ENCODE measurements at regions not wholly inside any gene's neighbourhood (a gene's known extent, or its start where the extent isn't known, plus 50 kb on each side); places are given as distances from the start of the nearest gene placed in this dataset.

GRCh38 chr4:111453216-111453615 lies 692.0 kb upstream of the FAM241A start:
- intact Hi-C loops (cut with micrococcal nuclease; ENCODE audit: unreplicated experiment) (loop anchor here (5.0 kb wide), 1 partner anchor 821 kb away; no protein-coding TSS in a partner anchor), in situ Hi-C loops (cut with HindIII; ENCODE audit: low pct_unique_long_range_greater_than_20kb, low sequenced_read_pairs) (no loop called here)
- DNase-seq (ENCODE audit: low read depth, low spot score) (no peak), ATAC-seq (no peak)
- ChIA-PET POLR2A (no interaction called here), CTCF (no interaction called here)
- BruUV-seq (replicated peaks): no TSS peak
- H3K36me3 ChIP-seq (ENCODE audit: control insufficient read depth, insufficient read depth, low read length): no peaks in the 10 kb centered on the region
- no peak overlapping the region for H3K4me3 ChIP-seq (ENCODE audit: low read depth in 2 of 2, low read length in 2 of 2)
- no peaks in the 10 kb centered on the region for H3K4me1 ChIP-seq (ENCODE audit: control insufficient read depth, insufficient read depth, low read length)
- H3K27me3 ChIP-seq (ENCODE audit: control insufficient read depth, insufficient read depth, low read length): no peaks in the 10 kb centered on the region
- TF ChIP-seq SIN3A (IDR thresholded peaks at IDR 0.05; ENCODE audit: borderline replicate concordance, insufficient read depth, low read depth, low read length) (no peak), POLR2AphosphoS5 (IDR thresholded peaks at IDR 0.05; ENCODE audit: low read depth, low read length) (no peak), TCF7L2 (IDR thresholded peaks at IDR 0.05; ENCODE audit: low read depth, low read length) (no peak)
- TF ChIP-seq, protein P1, sequence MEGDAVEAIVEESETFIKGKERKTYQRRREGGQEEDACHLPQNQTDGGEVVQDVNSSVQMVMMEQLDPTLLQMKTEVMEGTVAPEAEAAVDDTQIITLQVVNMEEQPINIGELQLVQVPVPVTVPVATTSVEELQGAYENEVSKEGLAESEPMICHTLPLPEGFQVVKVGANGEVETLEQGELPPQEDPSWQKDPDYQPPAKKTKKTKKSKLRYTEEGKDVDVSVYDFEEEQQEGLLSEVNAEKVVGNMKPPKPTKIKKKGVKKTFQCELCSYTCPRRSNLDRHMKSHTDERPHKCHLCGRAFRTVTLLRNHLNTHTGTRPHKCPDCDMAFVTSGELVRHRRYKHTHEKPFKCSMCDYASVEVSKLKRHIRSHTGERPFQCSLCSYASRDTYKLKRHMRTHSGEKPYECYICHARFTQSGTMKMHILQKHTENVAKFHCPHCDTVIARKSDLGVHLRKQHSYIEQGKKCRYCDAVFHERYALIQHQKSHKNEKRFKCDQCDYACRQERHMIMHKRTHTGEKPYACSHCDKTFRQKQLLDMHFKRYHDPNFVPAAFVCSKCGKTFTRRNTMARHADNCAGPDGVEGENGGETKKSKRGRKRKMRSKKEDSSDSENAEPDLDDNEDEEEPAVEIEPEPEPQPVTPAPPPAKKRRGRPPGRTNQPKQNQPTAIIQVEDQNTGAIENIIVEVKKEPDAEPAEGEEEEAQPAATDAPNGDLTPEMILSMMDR (IDR thresholded peaks at IDR 0.05): no peak
- TF ChIP-seq, protein P2, sequence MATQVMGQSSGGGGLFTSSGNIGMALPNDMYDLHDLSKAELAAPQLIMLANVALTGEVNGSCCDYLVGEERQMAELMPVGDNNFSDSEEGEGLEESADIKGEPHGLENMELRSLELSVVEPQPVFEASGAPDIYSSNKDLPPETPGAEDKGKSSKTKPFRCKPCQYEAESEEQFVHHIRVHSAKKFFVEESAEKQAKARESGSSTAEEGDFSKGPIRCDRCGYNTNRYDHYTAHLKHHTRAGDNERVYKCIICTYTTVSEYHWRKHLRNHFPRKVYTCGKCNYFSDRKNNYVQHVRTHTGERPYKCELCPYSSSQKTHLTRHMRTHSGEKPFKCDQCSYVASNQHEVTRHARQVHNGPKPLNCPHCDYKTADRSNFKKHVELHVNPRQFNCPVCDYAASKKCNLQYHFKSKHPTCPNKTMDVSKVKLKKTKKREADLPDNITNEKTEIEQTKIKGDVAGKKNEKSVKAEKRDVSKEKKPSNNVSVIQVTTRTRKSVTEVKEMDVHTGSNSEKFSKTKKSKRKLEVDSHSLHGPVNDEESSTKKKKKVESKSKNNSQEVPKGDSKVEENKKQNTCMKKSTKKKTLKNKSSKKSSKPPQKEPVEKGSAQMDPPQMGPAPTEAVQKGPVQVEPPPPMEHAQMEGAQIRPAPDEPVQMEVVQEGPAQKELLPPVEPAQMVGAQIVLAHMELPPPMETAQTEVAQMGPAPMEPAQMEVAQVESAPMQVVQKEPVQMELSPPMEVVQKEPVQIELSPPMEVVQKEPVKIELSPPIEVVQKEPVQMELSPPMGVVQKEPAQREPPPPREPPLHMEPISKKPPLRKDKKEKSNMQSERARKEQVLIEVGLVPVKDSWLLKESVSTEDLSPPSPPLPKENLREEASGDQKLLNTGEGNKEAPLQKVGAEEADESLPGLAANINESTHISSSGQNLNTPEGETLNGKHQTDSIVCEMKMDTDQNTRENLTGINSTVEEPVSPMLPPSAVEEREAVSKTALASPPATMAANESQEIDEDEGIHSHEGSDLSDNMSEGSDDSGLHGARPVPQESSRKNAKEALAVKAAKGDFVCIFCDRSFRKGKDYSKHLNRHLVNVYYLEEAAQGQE (IDR thresholded peaks at IDR 0.05; ENCODE audit: insufficient read depth in 1 of 2, low read depth in 2 of 2, low read length in 1 of 2): no peak
- H3K9me3 ChIP-seq (ENCODE audit: control insufficient read depth, insufficient read depth, low read depth, low read length): no peaks in the 10 kb centered on the region
- no peak overlapping the region for H3K27ac ChIP-seq (ENCODE audit: low read length)

DNA sequence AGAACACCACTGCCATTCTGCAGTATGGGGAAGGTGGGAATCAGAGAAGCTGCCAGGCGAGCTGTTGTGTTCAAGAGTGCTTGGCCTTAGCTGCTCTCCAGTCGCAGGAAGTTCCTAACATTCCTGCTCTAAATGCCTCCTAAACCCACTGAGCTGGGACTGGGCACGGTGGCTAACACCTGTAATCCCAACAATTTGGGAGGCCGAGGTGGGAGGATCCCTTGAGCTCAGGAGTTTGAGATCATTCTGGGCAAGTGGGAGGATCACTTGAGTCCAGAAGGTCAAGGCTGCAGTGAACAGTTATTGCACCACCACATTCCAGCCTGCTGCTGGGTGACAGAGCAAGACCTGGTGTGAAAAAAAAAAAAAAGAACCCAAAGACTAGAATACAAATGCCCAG lies 690.3 kb upstream of the FAM241A start:
- ATAC-seq: no peak
- in situ Hi-C loops (cut with HindIII; ENCODE audit: low pct_unique_long_range_greater_than_20kb, low sequenced_read_pairs): no loop called here
- TF ChIP-seq TCF7L2 (IDR thresholded peaks at IDR 0.05; ENCODE audit: low read depth, low read length) (no peak), POLR2AphosphoS5 (IDR thresholded peaks at IDR 0.05; ENCODE audit: low read depth, low read length) (no peak), SIN3A (IDR thresholded peaks at IDR 0.05; ENCODE audit: borderline replicate concordance, insufficient read depth, low read depth, low read length) (no peak)
- TF ChIP-seq, protein P1 (IDR thresholded peaks at IDR 0.05): no peak
- TF ChIP-seq, protein P2 (IDR thresholded peaks at IDR 0.05; ENCODE audit: insufficient read depth in 1 of 2, low read depth in 2 of 2, low read length in 1 of 2): no peak

More for the DNA sequence above, 690.3 kb upstream of the FAM241A start:
- no peak overlapping the region for H3K27ac ChIP-seq (ENCODE audit: low read length)
- H3K4me1 ChIP-seq (ENCODE audit: control insufficient read depth, insufficient read depth, low read length): no peaks in the 10 kb centered on the region
- no TSS peak for BruUV-seq (replicated peaks)
- POLR2A ChIA-PET: no interaction called here
- no peaks in the 10 kb centered on the region for H3K36me3 ChIP-seq (ENCODE audit: control insufficient read depth, insufficient read depth, low read length)
- H3K9me3 ChIP-seq (ENCODE audit: control insufficient read depth, insufficient read depth, low read depth, low read length): no peaks in the 10 kb centered on the region
- DNase-seq (ENCODE audit: low read depth, low spot score): no peak
- intact Hi-C loops (cut with micrococcal nuclease; ENCODE audit: unreplicated experiment): loop anchor here (5.0 kb wide), 1 partner anchor 823 kb away; no protein-coding TSS in a partner anchor
- no peak overlapping the region for H3K4me3 ChIP-seq (ENCODE audit: low read depth in 2 of 2, low read length in 2 of 2)
- no peaks in the 10 kb centered on the region for H3K27me3 ChIP-seq (ENCODE audit: control insufficient read depth, insufficient read depth, low read length)
- CTCF ChIA-PET: no interaction called here
